ENCODE measurements at regions not wholly inside any gene's neighbourhood (a gene's known extent, or its start where the extent isn't known, plus 50 kb on each side); places are given as distances from the start of the nearest gene placed in this dataset.
A peak's percentile ranks its signal among the peaks of the same experiment; 100 is the strongest.
"Not testable (repeated sequence)": the region's sequence is repeated elsewhere in the genome, so short reads cannot be mapped to it uniquely, and the experiment has no call there.

- no peak for TF ChIP-seq CTCF (IDR thresholded peaks at IDR 0.05)
- 61 to 69% methylated on average over 19 to 21 of the region's 21 CpGs for WGBS, 2 donors
- intact Hi-C loops (cut with DNase I), result loop anchor here (5.0 to 10.0 kb wide), 3 partner anchors 57 to 627 kb away; no protein-coding TSS in a partner anchor
- H3K9me3 ChIP-seq, result no peaks in the 10 kb centered on the region
- no peak for ATAC-seq
- no peak overlapping the region for H3K4me3 ChIP-seq
- FAIRE-seq, result no peak
- peaks cover 0 to 10% (median 2%) of the 10 kb centered on the region in 4 donors for H3K27me3 ChIP-seq
- DNase-seq, result no peak
- no peak overlapping the region for H3K27ac ChIP-seq
- H3K4me1 ChIP-seq, result no peaks in the 10 kb centered on the region
- no peaks in the 10 kb centered on the region for H3K36me3 ChIP-seq
These were observed 80.4 kb upstream of the PRR5 start for GRCh38 chr22:44621401-44622146.

- Histone ChIP-seq H3K36me3 (no peaks in the 10 kb centered on the region), H3K4me3 (no peak overlapping the region), H3K4me1 (no peaks in the 10 kb centered on the region), H3K27ac (no peak overlapping the region), H3K27me3 (peaks cover 0 to 10% (median 2%) of the 10 kb centered on the region in 4 donors), H3K9me3 (no peaks in the 10 kb centered on the region)
- peak in 2 of 4 donors; percentile 7 to 8 for ATAC-seq
- WGBS, 2 donors, result 38% methylated on average over 12 to 13 of the region's 13 CpGs
- DNase-seq, result no peak
- no peak for TF ChIP-seq CTCF (IDR thresholded peaks at IDR 0.05)
- no peak for FAIRE-seq
- intact Hi-C loops (cut with DNase I), result loop anchor here (5.0 to 10.0 kb wide), 3 partner anchors 56 to 626 kb away; no protein-coding TSS in a partner anchor
These were observed 81.2 kb upstream of the PRR5 start for GRCh38 chr22:44620841-44621257.

GRCh38 chr22:44620129-44620840 lies 81.7 kb upstream of the PRR5 start:
- FAIRE-seq, result no peak
- H3K27ac ChIP-seq, result no peak overlapping the region

GRCh38 chr22:44619560-44620128 lies 82.4 kb upstream of the PRR5 start:
- not testable (repeated sequence) for ATAC-seq, FAIRE-seq, H3K27ac ChIP-seq, H3K4me3 ChIP-seq, DNase-seq, H3K4me1 ChIP-seq, H3K9me3 ChIP-seq, H3K36me3 ChIP-seq
- 50 to 70% methylated on average over 16 of the region's 16 CpGs for WGBS, 2 donors
- peaks cover 0 to 10% (median 2%) of the 10 kb centered on the region in 4 donors for H3K27me3 ChIP-seq
- intact Hi-C loops (cut with DNase I), result loop anchor here (5.0 to 10.0 kb wide), 3 partner anchors 55 to 625 kb away; no protein-coding TSS in a partner anchor

More at GRCh38 chr22:44620129-44620840, 81.7 kb upstream of the PRR5 start:
- intact Hi-C loops (cut with DNase I), result loop anchor here (5.0 to 10.0 kb wide), 3 partner anchors 55 to 625 kb away; no protein-coding TSS in a partner anchor
- peaks cover 0 to 10% (median 2%) of the 10 kb centered on the region in 4 donors for H3K27me3 ChIP-seq
- peak in 4 of 6 donors; percentile 25 to 59 (median 36) for DNase-seq
- no peak overlapping the region for H3K4me3 ChIP-seq
- no peak for TF ChIP-seq CTCF (IDR thresholded peaks at IDR 0.05)
- H3K9me3 ChIP-seq, result no peaks in the 10 kb centered on the region
- H3K36me3 ChIP-seq, result no peaks in the 10 kb centered on the region
- no peaks in the 10 kb centered on the region for H3K4me1 ChIP-seq
- ATAC-seq, result peak in 3 of 4 donors; percentile 39 to 74 (median 72)
- 6 to 8% methylated on average over 48 of the region's 48 CpGs for WGBS, 2 donors

- H3K4me1 ChIP-seq; H3K36me3 ChIP-seq; H3K9me3 ChIP-seq; H3K4me3 ChIP-seq; FAIRE-seq; ATAC-seq; H3K27ac ChIP-seq; intact Hi-C loops (cut with DNase I): not testable (repeated sequence)
- DNase-seq, result peak in 1 of 6 donors; percentile 3
- H3K27me3 ChIP-seq, result peaks cover 0 to 10% (median 2%) of the 10 kb centered on the region in 4 donors
- WGBS, 2 donors, result 63 to 88% methylated on average over 6 of the region's 6 CpGs
These were observed 83.1 kb upstream of the PRR5 start for GRCh38 chr22:44618910-44619309.

All from pancreas (tissue), 10 donors.